PC-3 (cell line): ENCODE measurements at regions not wholly inside any gene's neighbourhood (a gene's known extent, or its start where the extent isn't known, plus 50 kb on each side); places are given as distances from the start of the nearest gene placed in this dataset.

ENCODE experiments used
- EZH2 ChIP-seq: fragments of 300-600 bp; sonication (generic); IDR thresholded peaks from one replicate; pipeline ENCODE4 v1.6.1; 2017; ENCODE audit warnings: antibody characterized with exemption, mild to moderate bottlenecking, low read length; ENCODE audit not compliant: unreplicated experiment
- EZH2phosphoT487 ChIP-seq: fragments of 300-600 bp; sonication (generic); IDR thresholded peaks from 2 replicates; pipeline ENCODE4 v1.6.1; 2018; ENCODE audit warnings: mild to moderate bottlenecking, antibody characterized with exemption, low read length, borderline replicate concordance
- TF ChIP-seq, protein P1 (sequence below): fragments of 300-600 bp; sonication (generic); conservative IDR thresholded peaks from 2 replicates; pipeline ENCODE4 v1.5.1; 2017; ENCODE audit warnings: antibody characterized with exemption, low read depth, mild to moderate bottlenecking, low read length

DNA sequence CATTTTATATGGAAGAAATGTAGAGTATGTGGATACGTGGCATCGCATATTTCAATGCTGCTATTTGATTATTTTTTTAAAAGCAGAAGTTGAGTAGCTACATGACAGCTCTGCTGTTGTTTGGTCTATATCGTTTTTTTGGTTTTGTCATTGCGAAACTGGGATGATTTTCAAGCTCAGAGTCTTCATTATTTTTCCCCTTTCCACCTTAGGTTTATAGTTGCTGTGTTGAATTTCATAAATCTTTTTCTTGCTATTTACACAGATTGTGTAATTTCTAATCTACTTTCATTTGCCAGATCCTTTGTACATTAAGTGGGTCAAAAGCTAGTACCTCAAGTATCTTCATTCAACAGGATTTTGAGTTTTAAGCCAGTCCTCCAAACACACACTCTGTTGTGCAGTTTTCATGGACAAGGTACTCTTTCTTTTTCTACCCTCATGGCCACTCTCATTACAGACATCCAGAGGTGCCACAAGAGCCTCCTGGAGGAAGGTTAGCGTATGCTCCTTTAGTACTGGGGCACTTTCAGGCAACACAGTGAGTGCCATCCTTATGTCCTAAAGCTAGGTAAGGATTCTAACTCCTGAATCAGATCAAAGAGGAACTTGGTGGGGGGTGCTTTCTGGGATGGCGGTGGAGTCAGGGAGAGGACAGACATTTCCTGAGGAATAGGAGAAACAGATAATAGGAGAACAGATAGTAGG lies 123.2 kb downstream of the FHIP1A start:
- TF ChIP-seq, protein P1, sequence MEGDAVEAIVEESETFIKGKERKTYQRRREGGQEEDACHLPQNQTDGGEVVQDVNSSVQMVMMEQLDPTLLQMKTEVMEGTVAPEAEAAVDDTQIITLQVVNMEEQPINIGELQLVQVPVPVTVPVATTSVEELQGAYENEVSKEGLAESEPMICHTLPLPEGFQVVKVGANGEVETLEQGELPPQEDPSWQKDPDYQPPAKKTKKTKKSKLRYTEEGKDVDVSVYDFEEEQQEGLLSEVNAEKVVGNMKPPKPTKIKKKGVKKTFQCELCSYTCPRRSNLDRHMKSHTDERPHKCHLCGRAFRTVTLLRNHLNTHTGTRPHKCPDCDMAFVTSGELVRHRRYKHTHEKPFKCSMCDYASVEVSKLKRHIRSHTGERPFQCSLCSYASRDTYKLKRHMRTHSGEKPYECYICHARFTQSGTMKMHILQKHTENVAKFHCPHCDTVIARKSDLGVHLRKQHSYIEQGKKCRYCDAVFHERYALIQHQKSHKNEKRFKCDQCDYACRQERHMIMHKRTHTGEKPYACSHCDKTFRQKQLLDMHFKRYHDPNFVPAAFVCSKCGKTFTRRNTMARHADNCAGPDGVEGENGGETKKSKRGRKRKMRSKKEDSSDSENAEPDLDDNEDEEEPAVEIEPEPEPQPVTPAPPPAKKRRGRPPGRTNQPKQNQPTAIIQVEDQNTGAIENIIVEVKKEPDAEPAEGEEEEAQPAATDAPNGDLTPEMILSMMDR = no peak
- TF ChIP-seq EZH2 = no peak
- TF ChIP-seq EZH2phosphoT487 = no peak
